Smooth muscle cell (in vitro differentiated cells): ENCODE measurements at regions not wholly inside any gene's neighbourhood (a gene's known extent, or its start where the extent isn't known, plus 50 kb on each side); places are given as distances from the start of the nearest gene placed in this dataset.
"Not testable (repeated sequence)": the region's sequence is repeated elsewhere in the genome, so short reads cannot be mapped to it uniquely, and the experiment has no call there.

Source experiments
- DNase-seq: peaks from one replicate; lab custom pipeline; 2025; ENCODE audit not compliant: unreplicated experiment; lab: John Stamatoyannopoulos, UW
- H2AFZ ChIP-seq: fragments of 200-600 bp; sonication (generic); 2 replicates; pipeline ENCODE4 v1.6.0; 2016; ENCODE audit warnings: antibody characterized with exemption, low read depth, mild to moderate bottlenecking
- H3F3A ChIP-seq: fragments of 200-600 bp; sonication (generic); 2 replicates; pipeline ENCODE4 v1.6.0; 2017; ENCODE audit warnings: antibody characterized with exemption, low read depth
- H3K27ac ChIP-seq: fragments of 200-600 bp; sonication (generic); 2 replicates; pipeline ENCODE4 v1.5.1; 2016; ENCODE audit warnings: low read depth, mild to moderate bottlenecking
- H3K27me3 ChIP-seq: fragments of 200-600 bp; sonication (generic); 2 replicates; pipeline ENCODE4 v1.6.1; 2016; ENCODE audit warnings: low read depth, mild to moderate bottlenecking
- H3K36me3 ChIP-seq: fragments of 200-600 bp; sonication (generic); 2 replicates; pipeline ENCODE4 v1.5.1; 2016; ENCODE audit warnings: low read depth
- H3K4me1 ChIP-seq: fragments of 200-600 bp; sonication (generic); 2 replicates; pipeline ENCODE4 v1.5.1; 2016; ENCODE audit warnings: low read depth
- H3K4me2 ChIP-seq: fragments of 200-600 bp; sonication (generic); 2 replicates; pipeline ENCODE4 v1.6.0; 2016; ENCODE audit warnings: mild to moderate bottlenecking
- H3K4me3 ChIP-seq: fragments of 200-600 bp; sonication (generic); 2 replicates; pipeline ENCODE4 v1.5.1; 2016; ENCODE audit warnings: mild to moderate bottlenecking
- H3K79me2 ChIP-seq: fragments of 200-600 bp; sonication (generic); 2 replicates; pipeline ENCODE4 v1.6.0; 2016; ENCODE audit warnings: low read depth, mild to moderate bottlenecking
- H3K9ac ChIP-seq: fragments of 200-600 bp; sonication (generic); 2 replicates; pipeline ENCODE4 v1.6.0; 2016; ENCODE audit warnings: low read depth
- H3K9me3 ChIP-seq: fragments of 200-600 bp; sonication (generic); replicated peaks from 2 replicates; pipeline ENCODE4 v1.5.1; 2016; ENCODE audit warnings: low read depth
- H4K20me1 ChIP-seq: fragments of 200-600 bp; sonication (generic); 2 replicates; pipeline ENCODE4 v1.6.0; 2016; ENCODE audit warnings: low read depth
- CTCF ChIP-seq: fragments of 200-600 bp; sonication (generic); IDR thresholded peaks from 2 replicates; pipeline ENCODE4 v1.5.1; 2017; ENCODE audit warnings: borderline replicate concordance, mild to moderate bottlenecking, antibody characterized with exemption; ENCODE audit not compliant: insufficient read depth, poor library complexity, severe bottlenecking
- WGBS: methylation state at CpG from one replicate; pipeline ENCODE4 v1.1.7; 2016; ENCODE audit warnings: low lambda C conversion rate; 5-methylcytosine and 5-hydroxymethylcytosine counted together

GRCh38 chr3:147159141-147159540, 247.2 kb downstream of the ZIC4 start:
- Histone ChIP-seq H3K27me3 (no peaks in the 10 kb centered on the region), H3K9ac (no peak overlapping the region), H2AFZ (no peak overlapping the region), H3F3A (no peaks in the 10 kb centered on the region), H3K27ac (no peak overlapping the region), H3K4me3 (no peak overlapping the region), H3K9me3 (no peaks in the 10 kb centered on the region), H3K4me1 (no peaks in the 10 kb centered on the region), H3K79me2 (no peaks in the 10 kb centered on the region), H3K4me2 (no peak overlapping the region), H3K36me3 (no peaks in the 10 kb centered on the region), H4K20me1 (no peaks in the 10 kb centered on the region)
- no peak for TF ChIP-seq CTCF
- no peak for DNase-seq
- WGBS, result 90% methylated on average over 1 of the region's 1 CpG

- Histone ChIP-seq H3K9me3 (no peaks in the 10 kb centered on the region), H3K27ac (no peak overlapping the region), H3K27me3 (no peaks in the 10 kb centered on the region), H3K4me3 (no peak overlapping the region), H3F3A (no peaks in the 10 kb centered on the region), H3K9ac (no peak overlapping the region), H3K4me1 (no peaks in the 10 kb centered on the region), H3K36me3 (no peaks in the 10 kb centered on the region), H4K20me1 (no peaks in the 10 kb centered on the region), H3K4me2 (peak overlapping the region; percentile 43), H2AFZ (no peak overlapping the region), H3K79me2 (no peaks in the 10 kb centered on the region)
- 36% methylated on average over 3 of the region's 3 CpGs for WGBS
- no peak for DNase-seq
- TF ChIP-seq CTCF, result no peak
Observed at GRCh38 chr3:147157631-147158030, 248.7 kb downstream of the ZIC4 start.

- H3K9ac ChIP-seq, H3F3A ChIP-seq, H3K9me3 ChIP-seq, H3K79me2 ChIP-seq, H3K36me3 ChIP-seq, DNase-seq, H3K4me3 ChIP-seq, H4K20me1 ChIP-seq, H3K27ac ChIP-seq, H3K4me1 ChIP-seq, H3K27me3 ChIP-seq, H3K4me2 ChIP-seq, H2AFZ ChIP-seq: not testable (repeated sequence)
- WGBS, result 80% methylated on average over 10 of the region's 10 CpGs
Observed at GRCh38 chr3:147154988-147155387, 251.4 kb downstream of the ZIC4 start.

GRCh38 chr3:147153830-147154539, 252.4 kb downstream of the ZIC4 start:
- H3K4me2 ChIP-seq, result no peak overlapping the region
- H3K4me3 ChIP-seq, result no peak overlapping the region
- no peak for DNase-seq
- H3K79me2 ChIP-seq, result no peaks in the 10 kb centered on the region
- no peak overlapping the region for H3K27ac ChIP-seq
- no peaks in the 10 kb centered on the region for H3K9me3 ChIP-seq
- H3F3A ChIP-seq, result no peaks in the 10 kb centered on the region
- WGBS, result 98% methylated on average over 23 of the region's 30 CpGs
- H3K36me3 ChIP-seq, result no peaks in the 10 kb centered on the region
- no peak overlapping the region for H3K9ac ChIP-seq
- H4K20me1 ChIP-seq, result no peaks in the 10 kb centered on the region
- no peaks in the 10 kb centered on the region for H3K4me1 ChIP-seq
- no peak overlapping the region for H2AFZ ChIP-seq
- H3K27me3 ChIP-seq, result no peaks in the 10 kb centered on the region
- TF ChIP-seq CTCF, result no peak
